ENCODE measurements at regions not wholly inside any gene's neighbourhood (a gene's known extent, or its start where the extent isn't known, plus 50 kb on each side); places are given as distances from the start of the nearest gene placed in this dataset.

GRCh38 chr9:18045326-18045725 is 428.6 kb upstream of the ADAMTSL1 start:
- Histone ChIP-seq H4K8ac (ENCODE audit: low read length) (no peak overlapping the region), H3K4me1 (ENCODE audit: control insufficient read depth, insufficient read depth, low read depth, low read length) (no peaks in the 10 kb centered on the region), H3K27ac (ENCODE audit: low read length, poor library complexity, severe bottlenecking) (no peak overlapping the region), H4K91ac (ENCODE audit: low read length) (no peak overlapping the region), H3K9me3 (ENCODE audit: control insufficient read depth, low read length) (no peaks in the 10 kb centered on the region), H3K23ac (ENCODE audit: low read length in 2 of 2) (no peak overlapping the region), H3K14ac (ENCODE audit: low read length in 2 of 2) (no peak overlapping the region), H2BK12ac (ENCODE audit: low read length in 2 of 2) (no peak overlapping the region), H3K36me3 (ENCODE audit: control insufficient read depth in 1 of 2, insufficient read depth in 2 of 2, low read depth in 1 of 2, low read length in 2 of 2) (no peaks in the 10 kb centered on the region), H2BK15ac (ENCODE audit: low read depth, poor library complexity, severe bottlenecking) (no peak overlapping the region), H2AFZ (ENCODE audit: low read depth, low read length) (no peak overlapping the region), H3K27me3 (ENCODE audit: control insufficient read depth in 1 of 2, insufficient read depth in 1 of 2, low read length in 2 of 2) (no peaks in the 10 kb centered on the region), H3K4me3 (ENCODE audit: insufficient read depth in 1 of 2, low read depth in 1 of 2, low read length in 2 of 2) (no peak overlapping the region), H3K79me1 (replicated peaks; ENCODE audit: low read length, poor library complexity, severe bottlenecking) (no peaks in the 10 kb centered on the region), H3K9ac (ENCODE audit: low read length) (no peak overlapping the region), H3K4me2 (ENCODE audit: low read length, poor library complexity, severe bottlenecking) (no peak overlapping the region), H3K4ac (ENCODE audit: low read depth in 1 of 2, low read length in 2 of 2) (no peak overlapping the region), H3K18ac (ENCODE audit: low read depth in 1 of 2, low read length in 2 of 2) (no peak overlapping the region), H2BK120ac (ENCODE audit: low read depth, low read length) (no peak overlapping the region), H2AK5ac (ENCODE audit: low read length, severe bottlenecking) (no peak overlapping the region), H2BK5ac (ENCODE audit: low read depth, low read length, poor library complexity, severe bottlenecking) (no peak overlapping the region)
- WGBS = no CpG with 5 or more reads among the region's 1 CpG
- DNase-seq = no peak

- Histone ChIP-seq H2AK5ac (ENCODE audit: low read length, severe bottlenecking) (no peak overlapping the region), H3K4me1 (ENCODE audit: control insufficient read depth, insufficient read depth, low read depth, low read length) (no peaks in the 10 kb centered on the region)
- WGBS = 36% methylated on average over 1 of the region's 1 CpG
Observed at GRCh38 chr9:18046068-18046467, 427.9 kb upstream of the ADAMTSL1 start.

GRCh38 chr9:18051638-18052037 is 422.3 kb upstream of the ADAMTSL1 start:
- no peak overlapping the region for H3K18ac ChIP-seq (ENCODE audit: low read depth in 1 of 2, low read length in 2 of 2)
- H3K23ac ChIP-seq (ENCODE audit: low read length in 2 of 2) = no peak overlapping the region
- H3K79me1 ChIP-seq (replicated peaks; ENCODE audit: low read length, poor library complexity, severe bottlenecking) = no peaks in the 10 kb centered on the region
- no peaks in the 10 kb centered on the region for H3K36me3 ChIP-seq (ENCODE audit: control insufficient read depth in 1 of 2, insufficient read depth in 2 of 2, low read depth in 1 of 2, low read length in 2 of 2)
- no peak overlapping the region for H2BK5ac ChIP-seq (ENCODE audit: low read depth, low read length, poor library complexity, severe bottlenecking)
- H4K8ac ChIP-seq (ENCODE audit: low read length) = no peak overlapping the region
- no peaks in the 10 kb centered on the region for H3K9me3 ChIP-seq (ENCODE audit: control insufficient read depth, low read length)
- no peak for DNase-seq
- no peak overlapping the region for H2BK15ac ChIP-seq (ENCODE audit: low read depth, poor library complexity, severe bottlenecking)
- H2BK12ac ChIP-seq (ENCODE audit: low read length in 2 of 2) = no peak overlapping the region
- H3K4me3 ChIP-seq (ENCODE audit: insufficient read depth in 1 of 2, low read depth in 1 of 2, low read length in 2 of 2) = no peak overlapping the region
- H3K9ac ChIP-seq (ENCODE audit: low read length) = no peak overlapping the region
- no peak overlapping the region for H3K4ac ChIP-seq (ENCODE audit: low read depth in 1 of 2, low read length in 2 of 2)
- H3K14ac ChIP-seq (ENCODE audit: low read length in 2 of 2) = no peak overlapping the region
- H3K4me1 ChIP-seq (ENCODE audit: control insufficient read depth, insufficient read depth, low read depth, low read length) = no peaks in the 10 kb centered on the region
- no peaks in the 10 kb centered on the region for H3K27me3 ChIP-seq (ENCODE audit: control insufficient read depth in 1 of 2, insufficient read depth in 1 of 2, low read length in 2 of 2)
- H2BK120ac ChIP-seq (ENCODE audit: low read depth, low read length) = no peak overlapping the region
- WGBS = 76% methylated on average over 2 of the region's 2 CpGs
- no peak overlapping the region for H2AK5ac ChIP-seq (ENCODE audit: low read length, severe bottlenecking)
- H3K4me2 ChIP-seq (ENCODE audit: low read length, poor library complexity, severe bottlenecking) = no peak overlapping the region
- no peak overlapping the region for H4K91ac ChIP-seq (ENCODE audit: low read length)
- H3K27ac ChIP-seq (ENCODE audit: low read length, poor library complexity, severe bottlenecking) = no peak overlapping the region
- H2AFZ ChIP-seq (ENCODE audit: low read depth, low read length) = no peak overlapping the region

More at GRCh38 chr9:18046068-18046467, 427.9 kb upstream of the ADAMTSL1 start:
- Histone ChIP-seq H2BK15ac (ENCODE audit: low read depth, poor library complexity, severe bottlenecking) (no peak overlapping the region), H3K18ac (ENCODE audit: low read depth in 1 of 2, low read length in 2 of 2) (no peak overlapping the region), H2BK12ac (ENCODE audit: low read length in 2 of 2) (no peak overlapping the region), H3K9me3 (ENCODE audit: control insufficient read depth, low read length) (no peaks in the 10 kb centered on the region), H3K4me2 (ENCODE audit: low read length, poor library complexity, severe bottlenecking) (no peak overlapping the region), H3K9ac (ENCODE audit: low read length) (no peak overlapping the region), H3K27ac (ENCODE audit: low read length, poor library complexity, severe bottlenecking) (no peak overlapping the region), H4K91ac (ENCODE audit: low read length) (no peak overlapping the region), H3K14ac (ENCODE audit: low read length in 2 of 2) (no peak overlapping the region), H2BK120ac (ENCODE audit: low read depth, low read length) (no peak overlapping the region), H3K23ac (ENCODE audit: low read length in 2 of 2) (no peak overlapping the region), H3K36me3 (ENCODE audit: control insufficient read depth in 1 of 2, insufficient read depth in 2 of 2, low read depth in 1 of 2, low read length in 2 of 2) (no peaks in the 10 kb centered on the region), H2BK5ac (ENCODE audit: low read depth, low read length, poor library complexity, severe bottlenecking) (no peak overlapping the region), H3K4me3 (ENCODE audit: insufficient read depth in 1 of 2, low read depth in 1 of 2, low read length in 2 of 2) (no peak overlapping the region), H3K79me1 (replicated peaks; ENCODE audit: low read length, poor library complexity, severe bottlenecking) (no peaks in the 10 kb centered on the region), H2AFZ (ENCODE audit: low read depth, low read length) (no peak overlapping the region), H3K27me3 (ENCODE audit: control insufficient read depth in 1 of 2, insufficient read depth in 1 of 2, low read length in 2 of 2) (no peaks in the 10 kb centered on the region), H4K8ac (ENCODE audit: low read length) (no peak overlapping the region), H3K4ac (ENCODE audit: low read depth in 1 of 2, low read length in 2 of 2) (no peak overlapping the region)
- no peak for DNase-seq

- H2BK12ac ChIP-seq (ENCODE audit: low read length in 2 of 2) = no peak overlapping the region
Observed at GRCh38 chr9:18052060-18052459, 421.9 kb upstream of the ADAMTSL1 start.

More at GRCh38 chr9:18052060-18052459, 421.9 kb upstream of the ADAMTSL1 start:
- Histone ChIP-seq H4K91ac (ENCODE audit: low read length) (no peak overlapping the region), H3K79me1 (replicated peaks; ENCODE audit: low read length, poor library complexity, severe bottlenecking) (no peaks in the 10 kb centered on the region), H3K27ac (ENCODE audit: low read length, poor library complexity, severe bottlenecking) (no peak overlapping the region), H3K18ac (ENCODE audit: low read depth in 1 of 2, low read length in 2 of 2) (no peak overlapping the region), H2AK5ac (ENCODE audit: low read length, severe bottlenecking) (no peak overlapping the region), H2BK15ac (ENCODE audit: low read depth, poor library complexity, severe bottlenecking) (no peak overlapping the region), H2BK120ac (ENCODE audit: low read depth, low read length) (no peak overlapping the region), H3K14ac (ENCODE audit: low read length in 2 of 2) (no peak overlapping the region), H2BK5ac (ENCODE audit: low read depth, low read length, poor library complexity, severe bottlenecking) (no peak overlapping the region), H3K4me3 (ENCODE audit: insufficient read depth in 1 of 2, low read depth in 1 of 2, low read length in 2 of 2) (no peak overlapping the region), H2AFZ (ENCODE audit: low read depth, low read length) (no peak overlapping the region), H3K4ac (ENCODE audit: low read depth in 1 of 2, low read length in 2 of 2) (no peak overlapping the region), H4K8ac (ENCODE audit: low read length) (no peak overlapping the region), H3K36me3 (ENCODE audit: control insufficient read depth in 1 of 2, insufficient read depth in 2 of 2, low read depth in 1 of 2, low read length in 2 of 2) (no peaks in the 10 kb centered on the region), H3K9ac (ENCODE audit: low read length) (no peak overlapping the region), H3K27me3 (ENCODE audit: control insufficient read depth in 1 of 2, insufficient read depth in 1 of 2, low read length in 2 of 2) (no peaks in the 10 kb centered on the region), H3K23ac (ENCODE audit: low read length in 2 of 2) (no peak overlapping the region), H3K4me1 (ENCODE audit: control insufficient read depth, insufficient read depth, low read depth, low read length) (no peaks in the 10 kb centered on the region), H3K4me2 (ENCODE audit: low read length, poor library complexity, severe bottlenecking) (no peak overlapping the region), H3K9me3 (ENCODE audit: control insufficient read depth, low read length) (no peaks in the 10 kb centered on the region)
- no peak for DNase-seq
